RPMI7951 (cell line): ENCODE measurements at regions not wholly inside any gene's neighbourhood (a gene's known extent, or its start where the extent isn't known, plus 50 kb on each side); places are given as distances from the start of the nearest gene placed in this dataset.
A peak's percentile ranks its signal among the peaks of the same experiment; 100 is the strongest.

Experiments
- DNase-seq: peaks from one replicate; pipeline ENCODE4 v3.0.0-alpha.2; 2012; ENCODE audit warnings: low read depth

- no peak for DNase-seq
These were observed 52.3 kb upstream of the KLHL25 start for GRCh38 chr15:85847031-85847430.

DNA sequence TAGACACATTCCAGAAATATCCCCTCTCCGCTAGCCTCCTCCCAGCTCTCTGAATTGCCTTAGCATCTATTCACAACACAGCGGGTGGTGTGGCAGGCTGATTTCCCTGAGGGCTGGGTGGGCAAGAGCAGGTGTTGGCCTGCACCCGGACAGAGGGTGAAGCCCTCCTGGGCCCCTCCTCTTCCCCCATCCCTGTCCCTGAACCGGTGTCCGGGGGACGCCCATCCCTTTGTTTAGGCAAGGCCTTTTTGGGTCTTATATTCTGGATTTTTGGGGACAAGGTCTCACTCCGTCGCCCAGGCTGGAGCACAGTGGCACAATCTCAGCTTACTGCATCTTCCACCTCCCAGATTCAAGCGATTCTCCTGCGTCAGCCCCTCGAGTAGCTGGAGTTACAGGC lies 55.2 kb upstream of the KLHL25 start:
- no peak for DNase-seq

GRCh38 chr15:85852969-85853368 lies 58.2 kb upstream of the KLHL25 start:
- DNase-seq = no peak

GRCh38 chr15:85854345-85855097 lies 59.8 kb upstream of the KLHL25 start:
- peak; percentile 64 for DNase-seq

- DNase-seq = peak; percentile 68
These were observed 64.1 kb upstream of the KLHL25 start for GRCh38 chr15:85858586-85859375.

- no peak for DNase-seq
These were observed 64.9 kb upstream of the KLHL25 start for GRCh38 chr15:85859671-85860070.

DNA sequence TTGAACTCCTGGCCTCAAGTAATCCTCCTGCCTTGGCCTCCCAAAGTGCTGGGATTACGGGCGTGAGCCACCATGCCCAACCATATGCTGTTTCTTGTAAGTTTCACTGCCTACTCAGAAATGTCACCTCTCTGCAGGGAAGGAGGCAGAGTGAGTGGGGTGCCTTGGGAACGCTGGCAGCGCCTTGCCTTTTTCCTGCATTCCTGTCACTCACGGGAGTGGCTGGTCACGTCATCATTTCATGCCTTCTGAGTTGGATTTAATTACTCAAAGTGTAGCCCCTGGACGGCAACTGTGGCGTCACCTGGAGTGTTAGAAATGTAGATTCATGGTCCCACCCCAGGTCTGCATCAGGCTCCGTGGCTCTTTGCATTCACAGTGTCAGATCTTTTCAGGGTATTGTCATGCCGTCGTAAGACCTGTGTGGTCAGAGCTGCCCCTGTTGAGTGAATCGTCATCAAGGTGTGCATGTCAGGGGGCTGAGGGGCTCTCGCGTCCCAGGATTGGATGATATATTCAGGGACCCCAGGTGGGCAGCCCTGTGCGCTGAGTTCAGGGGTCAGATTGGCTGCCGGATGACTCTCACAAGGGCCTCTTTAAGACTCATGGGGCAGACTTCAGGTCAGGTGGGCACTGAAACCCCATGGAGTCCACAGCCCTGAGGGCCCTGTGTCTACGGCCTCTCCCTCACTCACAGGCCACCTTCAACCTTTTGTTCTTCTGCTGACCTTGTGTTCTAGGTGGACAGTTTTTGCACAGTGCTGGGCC lies 65.9 kb upstream of the KLHL25 start:
- DNase-seq = no peak

- DNase-seq = peak; percentile 51
These were observed 70.5 kb upstream of the KLHL25 start for GRCh38 chr15:85865070-85865684.

DNA sequence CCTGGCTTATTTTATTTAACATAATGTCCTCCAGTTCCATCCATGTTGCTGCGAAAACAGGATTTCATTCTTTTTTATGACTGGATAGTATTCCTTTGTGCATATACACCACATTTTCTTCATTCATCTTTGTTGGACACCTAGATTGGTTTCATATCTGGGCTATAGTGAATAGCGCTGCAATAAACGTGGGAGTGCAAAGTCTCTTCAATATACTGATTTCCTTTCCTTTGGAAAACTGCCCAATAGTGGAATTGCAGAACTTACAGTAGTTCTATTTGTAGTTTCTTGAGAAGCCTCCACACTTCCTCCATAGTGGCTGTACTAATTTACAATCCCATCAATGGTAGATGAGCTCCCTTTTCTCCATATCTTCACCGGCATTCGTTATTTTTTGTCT lies 72.5 kb upstream of the KLHL25 start:
- DNase-seq = no peak

DNA sequence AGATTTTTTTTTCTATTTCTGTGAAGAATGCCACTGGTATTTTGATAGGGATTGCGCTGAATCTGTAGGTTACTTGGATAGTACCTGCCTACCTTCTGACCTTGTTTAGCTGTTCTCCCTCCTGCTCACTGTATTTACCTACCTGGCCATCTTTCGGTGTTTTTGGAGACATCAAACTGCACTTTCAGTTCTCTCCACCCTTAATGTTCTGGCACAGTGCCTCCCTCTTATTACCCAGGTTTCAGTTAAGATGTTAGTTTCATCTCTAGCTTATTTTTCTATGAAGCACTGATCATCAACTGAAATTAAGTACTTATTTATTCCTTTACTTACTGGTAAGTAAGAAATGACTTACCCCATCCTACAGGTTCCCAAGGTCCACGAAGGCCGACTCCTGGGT lies 74.4 kb upstream of the KLHL25 start:
- no peak for DNase-seq

GRCh38 chr15:85870216-85871014 lies 75.7 kb upstream of the KLHL25 start:
- no peak for DNase-seq

DNA sequence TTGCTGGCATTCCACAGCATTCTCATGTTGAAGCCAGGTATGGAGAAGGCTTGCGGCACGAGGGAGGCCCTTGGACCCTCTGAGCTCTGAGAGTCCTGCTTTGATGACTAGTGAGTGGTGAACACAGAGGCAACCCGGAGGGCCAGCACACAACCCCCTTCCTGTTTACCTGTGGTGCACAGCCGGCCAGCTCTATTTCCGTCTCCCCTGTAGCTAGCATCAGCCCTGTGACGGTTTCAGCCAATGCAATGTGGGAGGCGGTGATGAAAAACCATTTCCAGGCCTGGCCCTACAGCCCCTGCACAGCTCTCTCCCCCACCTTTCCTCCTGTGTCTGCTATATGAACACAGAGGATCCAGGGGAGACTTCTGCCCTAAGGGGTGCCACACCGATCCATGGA lies 76.8 kb upstream of the KLHL25 start:
- no peak for DNase-seq

DNA sequence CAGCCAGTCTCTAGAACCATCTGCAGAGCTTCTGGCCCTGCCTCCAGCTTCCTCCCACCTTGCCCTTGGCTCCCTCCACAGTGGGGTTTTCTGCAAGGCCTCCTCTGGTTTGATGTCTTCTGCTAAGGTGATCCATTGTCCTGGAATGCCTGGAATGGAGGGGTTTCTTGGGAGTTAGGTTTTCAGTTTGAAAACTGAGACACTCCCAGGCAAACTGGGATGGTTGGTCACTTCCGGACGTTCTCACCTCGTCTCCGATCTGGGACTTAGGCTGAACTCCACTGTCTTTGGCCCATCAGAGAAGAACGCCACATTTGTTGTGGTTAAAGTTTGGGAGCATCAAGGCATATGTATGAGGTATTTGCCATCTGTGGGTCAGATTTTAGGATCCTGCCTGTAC lies 77.4 kb upstream of the KLHL25 start:
- DNase-seq = peak; percentile 8

GRCh38 chr15:85874236-85874635 lies 79.5 kb upstream of the KLHL25 start:
- DNase-seq = no peak

GRCh38 chr15:85875756-85876155 lies 81.0 kb upstream of the KLHL25 start:
- no peak for DNase-seq

DNA sequence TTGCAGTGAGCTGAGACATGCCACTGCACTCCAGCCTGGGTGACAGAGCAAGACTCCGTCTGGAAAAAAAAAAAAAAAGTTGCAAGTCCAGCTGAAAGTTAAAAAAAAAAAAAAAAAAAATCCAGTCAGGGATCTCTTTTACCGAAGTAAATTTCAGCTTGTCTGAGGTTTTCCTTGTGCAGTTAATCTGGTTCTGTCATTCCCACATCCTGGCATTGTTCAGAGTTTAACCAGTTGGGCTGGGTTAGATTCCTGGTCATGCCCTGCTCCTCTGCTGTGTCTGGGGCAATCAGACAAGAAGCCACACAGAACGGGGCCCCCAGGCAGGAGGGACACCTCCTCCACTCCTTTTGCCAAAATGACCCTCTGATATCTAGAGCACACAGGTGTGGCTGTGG lies 84.1 kb upstream of the KLHL25 start:
- DNase-seq = peak; percentile 77

- peak; percentile 83 for DNase-seq
These were observed 84.8 kb upstream of the KLHL25 start for GRCh38 chr15:85879334-85880163.

- peak; percentile 41 for DNase-seq
These were observed 85.9 kb upstream of the KLHL25 start for GRCh38 chr15:85880501-85881190.

DNA sequence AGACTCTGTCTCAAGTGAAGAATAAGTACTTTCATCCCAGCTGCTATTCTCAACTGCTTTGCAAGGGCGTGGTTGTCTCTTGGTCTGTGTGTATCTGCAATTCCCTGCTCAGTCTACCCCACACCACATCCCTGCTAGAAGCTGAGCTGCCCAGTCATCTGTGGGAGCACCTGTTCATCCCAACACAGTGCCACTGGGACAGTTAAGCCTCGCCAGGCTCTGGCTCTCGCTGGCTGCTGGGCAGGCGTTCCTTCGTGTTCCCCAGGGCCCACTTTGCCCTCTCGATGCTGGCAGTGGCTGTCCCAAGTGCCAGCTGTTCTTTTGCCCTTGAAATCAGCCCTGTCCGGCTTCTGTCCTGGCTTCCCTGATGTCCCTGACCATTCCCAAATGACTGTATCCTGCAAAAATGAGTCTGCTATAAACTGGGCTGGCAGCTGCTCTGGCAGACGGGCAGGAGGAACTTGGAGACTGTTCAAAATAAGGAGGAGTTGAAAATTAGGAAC lies 91.6 kb upstream of the KLHL25 start:
- no peak for DNase-seq
